ENCODE measurements at regions not wholly inside any gene's neighbourhood (a gene's known extent, or its start where the extent isn't known, plus 50 kb on each side); places are given as distances from the start of the nearest gene placed in this dataset.
A peak's percentile ranks its signal among the peaks of the same experiment; 100 is the strongest.

DNA sequence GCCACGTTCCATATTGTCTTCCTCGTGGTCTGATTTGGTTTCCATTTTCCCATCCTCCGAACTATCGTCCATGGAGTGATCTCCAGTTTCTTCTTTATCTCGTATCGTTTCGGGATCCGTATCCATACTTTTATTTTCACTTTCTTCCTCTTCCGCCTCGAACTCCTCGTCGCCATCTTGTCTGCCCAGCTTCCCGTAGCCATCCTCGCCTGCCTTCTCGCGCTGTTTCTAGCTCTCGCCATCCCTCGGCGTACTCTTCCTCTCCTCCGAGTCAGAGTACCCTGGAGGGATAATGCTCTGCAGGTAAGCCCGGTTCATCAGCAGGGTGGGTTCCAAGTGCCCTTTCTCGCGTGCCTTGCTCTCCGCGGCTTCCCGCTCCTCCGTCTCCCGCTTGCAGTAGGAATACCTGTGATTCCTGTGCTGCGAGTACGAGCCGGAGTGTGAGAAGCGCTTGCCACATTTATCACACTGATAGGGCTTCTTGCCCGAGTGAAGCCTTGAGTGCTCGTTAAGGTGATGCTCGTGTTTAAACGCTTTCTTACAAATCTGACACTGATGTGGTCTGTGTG lies 134.5 kb upstream of the TAPT1 start:
- no peak for DNase-seq

DNA sequence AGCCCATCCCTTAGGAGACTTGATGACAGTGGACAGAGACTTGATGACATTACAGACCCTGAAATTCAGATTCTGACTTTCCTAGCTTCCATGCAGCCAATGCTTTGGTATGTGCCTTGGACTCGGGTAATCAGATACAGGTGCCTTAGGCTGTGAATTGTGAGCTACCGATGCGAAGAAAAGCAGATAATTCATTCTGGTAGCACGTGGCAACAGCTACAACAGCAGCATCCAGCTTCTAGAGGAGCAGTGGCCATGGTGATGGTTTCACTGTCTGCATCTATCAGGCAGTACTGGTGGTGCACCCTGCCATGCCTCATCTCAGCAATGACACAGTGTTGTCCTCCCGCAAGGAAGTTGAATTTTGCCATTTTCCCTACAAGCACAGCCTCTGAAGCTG lies 126.9 kb upstream of the TAPT1 start:
- DNase-seq: no peak

DNA sequence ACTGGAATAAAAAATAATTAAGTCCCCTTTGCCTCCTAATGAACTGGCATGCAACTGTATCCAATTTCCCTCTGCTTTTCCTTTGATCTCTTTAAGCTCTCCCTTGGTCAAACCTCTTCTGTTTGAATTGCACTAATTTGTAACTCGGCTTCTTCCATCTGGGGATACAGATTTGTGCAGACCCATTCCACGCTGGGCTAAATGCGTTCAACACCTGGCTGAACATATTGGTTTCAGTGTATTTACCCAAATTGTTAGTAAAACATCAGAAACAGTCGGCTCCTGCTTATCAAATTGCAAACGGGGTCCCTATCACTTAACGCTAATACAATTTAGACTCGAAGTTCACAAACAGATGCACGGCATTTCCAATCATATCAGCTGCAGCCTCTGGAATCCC lies 124.9 kb upstream of the TAPT1 start:
- DNase-seq: no peak

DNA sequence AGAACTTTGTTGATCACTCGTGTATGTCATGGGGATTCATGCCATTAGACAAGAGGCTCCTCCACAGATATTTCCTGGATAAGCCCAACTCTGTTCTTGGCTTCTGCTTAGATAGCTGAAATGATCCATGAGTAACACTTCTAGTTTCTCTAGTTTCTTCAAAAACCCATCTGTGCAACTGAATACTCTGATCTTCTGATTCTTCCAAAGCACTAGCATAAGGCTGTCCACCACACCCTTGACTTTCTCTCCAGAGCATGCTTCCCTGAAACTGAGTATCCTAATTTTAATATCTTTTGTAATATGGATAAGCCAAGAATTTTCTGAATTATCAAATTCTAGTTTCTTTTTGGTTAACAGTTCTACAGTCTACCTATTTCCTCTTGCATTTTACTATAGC lies 118.6 kb upstream of the TAPT1 start:
- no peak for DNase-seq

DNA sequence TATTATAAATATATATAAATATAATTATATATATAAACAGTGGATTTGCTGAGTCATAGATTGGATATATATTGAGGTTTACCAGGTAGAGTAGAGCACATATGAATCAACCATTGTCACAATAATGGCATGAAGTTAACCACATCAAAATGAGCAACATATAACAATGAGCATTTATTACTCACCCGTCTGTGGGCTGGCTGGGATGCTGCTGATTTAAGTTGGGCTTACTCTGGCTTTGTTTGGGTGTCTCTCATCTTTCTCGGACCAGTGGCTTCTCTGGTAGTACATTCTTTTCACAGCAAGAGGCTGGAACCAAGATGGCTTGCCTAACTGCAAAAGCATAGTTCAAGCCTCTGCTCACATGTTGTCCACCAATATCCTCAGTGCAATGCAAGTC lies 111.7 kb upstream of the TAPT1 start:
- no peak for DNase-seq

DNA sequence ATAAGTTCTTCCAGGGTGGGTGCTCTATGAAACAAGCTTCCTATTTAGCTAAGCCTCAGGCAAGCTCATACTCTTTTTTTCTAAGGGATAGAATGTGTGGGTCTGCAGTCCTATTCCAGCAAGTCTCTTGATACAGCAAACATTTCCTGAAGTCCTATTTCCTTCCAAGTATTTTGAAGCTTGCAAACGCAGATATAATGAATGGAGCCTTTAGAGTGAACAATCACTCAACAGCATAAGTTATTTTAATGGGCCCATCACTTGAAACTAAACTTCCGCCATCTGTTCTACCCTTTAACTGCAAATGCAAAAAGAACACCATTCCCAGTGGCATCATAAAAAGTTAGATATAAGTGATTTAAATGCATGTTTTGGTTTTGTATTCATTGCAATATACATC lies 108.3 kb upstream of the TAPT1 start:
- DNase-seq: no peak

DNA sequence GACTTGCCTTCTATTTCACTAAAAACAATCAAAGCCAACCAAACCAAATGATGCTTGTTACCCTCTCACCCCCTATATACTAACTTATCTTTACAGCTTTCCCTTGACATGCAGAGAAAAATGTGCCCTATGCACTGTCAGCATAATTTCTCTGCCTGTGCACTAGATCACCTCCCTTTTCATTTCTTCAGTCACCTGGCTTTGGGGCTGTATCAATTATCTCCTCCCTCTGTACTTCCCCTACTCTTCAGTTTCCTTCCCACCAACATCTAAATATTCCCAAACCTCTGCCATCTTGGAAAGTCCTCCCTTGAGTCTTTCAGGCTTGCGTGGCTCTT lies 103.5 kb upstream of the TAPT1 start:
- DNase-seq: no peak

DNA sequence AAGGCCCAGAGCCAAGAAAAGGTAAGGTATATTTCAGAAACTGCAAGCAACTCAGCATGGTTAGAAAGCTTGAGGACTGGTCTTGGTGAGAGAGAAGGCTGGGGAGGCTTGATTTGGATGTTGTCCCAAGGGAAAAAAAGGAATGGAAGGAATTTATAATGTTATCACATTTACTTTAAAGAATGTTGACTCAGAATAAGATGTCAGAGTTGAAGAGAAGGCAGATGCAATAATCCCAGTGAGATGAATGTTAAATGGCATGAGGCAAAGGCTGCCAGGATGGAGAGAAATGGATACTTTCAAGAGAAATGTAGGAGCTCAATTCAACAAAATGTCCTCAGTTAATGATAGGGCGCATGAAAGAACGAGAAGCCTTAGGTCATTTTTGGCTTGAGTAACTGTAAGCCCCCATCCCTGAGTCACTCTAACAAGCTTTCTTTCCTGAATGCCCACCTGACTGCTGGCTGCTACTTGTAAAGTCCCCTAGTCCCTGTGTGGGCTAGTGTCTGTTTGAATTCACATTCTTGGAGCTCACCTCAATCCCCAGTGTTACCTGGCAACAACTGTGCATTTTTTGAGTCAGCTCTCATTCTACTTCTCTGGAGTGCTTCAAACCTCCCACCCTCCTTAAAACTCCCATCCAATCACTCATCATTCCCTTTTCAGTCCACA lies 103.0 kb upstream of the TAPT1 start:
- DNase-seq: no peak

DNA sequence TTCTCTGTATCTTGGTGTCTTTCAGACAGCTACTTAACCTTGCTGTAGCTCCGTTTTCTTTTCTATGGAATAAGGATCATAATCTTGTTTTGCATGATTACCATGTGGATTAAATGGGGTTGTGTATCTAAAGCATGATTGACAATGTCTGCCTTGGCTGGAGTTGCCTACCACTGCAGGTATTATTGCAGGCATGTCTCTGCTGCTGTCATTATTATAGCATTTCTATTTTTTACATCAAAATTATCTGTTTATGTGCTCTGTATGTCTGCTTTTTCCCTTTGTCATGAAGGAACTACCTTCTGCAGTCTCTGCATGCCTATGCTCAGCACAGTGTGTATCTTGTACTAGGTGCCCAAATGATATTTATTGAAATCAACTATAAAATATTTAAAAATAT lies 95.9 kb upstream of the TAPT1 start:
- DNase-seq: no peak

DNA sequence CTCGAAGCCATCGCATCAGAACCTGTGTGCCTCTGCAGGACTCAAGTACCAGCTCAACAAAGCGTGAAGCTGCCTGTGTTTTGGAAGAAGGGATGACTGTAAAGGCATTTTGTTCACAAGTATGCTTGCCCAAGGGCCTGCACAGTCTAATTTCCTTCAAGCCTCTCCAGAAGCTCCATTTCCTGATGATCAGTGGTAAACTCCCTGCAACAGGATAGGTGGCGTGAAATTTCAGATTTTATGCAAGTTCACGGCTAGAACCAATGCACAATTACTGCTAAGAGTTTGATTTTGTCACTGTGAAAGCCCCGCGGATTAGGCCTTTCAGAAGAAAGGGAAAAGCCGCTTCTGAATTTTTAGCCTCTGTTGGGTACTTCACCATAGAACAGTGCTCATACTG lies 89.2 kb upstream of the TAPT1 start:
- DNase-seq: no peak

DNA sequence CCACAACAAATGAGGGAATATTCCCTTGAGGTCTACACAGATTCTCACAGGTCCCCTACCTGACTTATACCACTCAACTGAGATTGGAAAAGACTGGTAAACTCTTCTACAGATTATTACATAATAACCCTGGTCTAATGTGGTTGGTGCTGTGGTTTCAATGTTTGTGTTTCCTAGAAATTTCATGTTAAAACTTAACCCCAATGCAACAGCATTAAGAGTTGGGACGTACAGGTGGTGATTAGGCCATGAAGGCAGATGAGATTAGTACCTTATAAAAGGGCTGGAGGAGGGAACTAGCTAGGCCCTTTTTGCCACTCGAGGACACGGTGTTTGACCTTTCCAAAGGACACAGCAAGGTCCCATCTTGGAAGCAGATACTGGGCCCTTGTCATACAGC lies 84.3 kb upstream of the TAPT1 start:
- DNase-seq: no peak

DNA sequence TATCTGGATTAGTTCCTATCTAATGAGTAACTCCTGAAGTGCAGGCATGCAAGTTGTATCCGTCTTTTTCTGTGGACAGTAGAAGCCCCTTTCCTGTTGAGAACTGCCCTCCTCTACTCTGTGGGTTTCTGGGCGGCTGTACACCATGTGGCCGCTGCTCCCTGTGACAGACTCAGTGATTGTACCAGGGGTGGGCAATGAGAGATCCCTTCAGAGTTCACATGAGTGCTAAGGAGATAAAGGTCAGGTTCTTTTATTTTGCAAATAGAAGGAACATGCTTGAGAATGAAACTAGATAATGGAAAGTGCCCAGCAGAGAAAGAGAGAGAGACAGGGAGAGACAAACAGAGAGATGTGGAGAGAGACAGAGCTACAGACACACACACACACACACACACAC lies 76.4 kb upstream of the TAPT1 start:
- no peak for DNase-seq

DNA sequence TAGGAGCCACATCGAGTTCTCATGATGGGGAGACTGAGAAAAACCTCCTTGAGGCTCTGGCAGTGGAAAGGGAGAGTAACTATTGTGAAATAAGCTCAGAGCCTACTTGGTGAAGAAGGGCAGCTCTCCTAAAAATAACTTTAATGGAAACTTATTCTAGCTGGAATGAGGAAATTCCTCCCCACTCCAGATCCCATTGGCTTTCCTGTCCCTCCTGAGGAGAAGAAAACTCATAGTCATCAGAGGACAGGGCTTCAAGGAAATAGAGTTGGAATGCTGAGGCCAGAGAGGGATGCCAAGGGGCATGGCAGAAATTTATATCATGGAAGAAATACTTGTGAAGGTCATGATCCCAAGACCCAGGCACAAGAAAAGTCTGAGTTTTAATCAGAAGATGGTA lies 70.7 kb upstream of the TAPT1 start:
- DNase-seq: no peak

DNA sequence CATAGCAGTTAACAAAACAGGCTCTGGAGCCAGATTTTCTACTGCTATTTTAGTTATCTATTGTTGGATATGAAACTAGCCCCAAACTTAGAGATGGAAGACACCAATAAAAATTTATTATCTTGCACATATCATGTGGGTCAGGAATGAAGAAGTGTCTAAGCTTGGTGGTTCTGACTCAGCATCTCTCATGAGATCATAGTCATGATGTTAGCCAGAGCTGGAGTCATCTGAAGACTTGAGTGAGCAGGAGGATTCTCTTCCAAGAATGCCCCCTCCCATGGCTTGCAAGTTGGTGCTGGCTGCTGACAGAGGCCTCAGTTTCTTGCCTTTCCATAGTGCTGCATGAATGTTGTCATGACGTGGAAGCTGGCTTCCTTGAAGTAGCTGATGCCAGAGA lies 68.2 kb upstream of the TAPT1 start:
- DNase-seq: peak; percentile 6

DNA sequence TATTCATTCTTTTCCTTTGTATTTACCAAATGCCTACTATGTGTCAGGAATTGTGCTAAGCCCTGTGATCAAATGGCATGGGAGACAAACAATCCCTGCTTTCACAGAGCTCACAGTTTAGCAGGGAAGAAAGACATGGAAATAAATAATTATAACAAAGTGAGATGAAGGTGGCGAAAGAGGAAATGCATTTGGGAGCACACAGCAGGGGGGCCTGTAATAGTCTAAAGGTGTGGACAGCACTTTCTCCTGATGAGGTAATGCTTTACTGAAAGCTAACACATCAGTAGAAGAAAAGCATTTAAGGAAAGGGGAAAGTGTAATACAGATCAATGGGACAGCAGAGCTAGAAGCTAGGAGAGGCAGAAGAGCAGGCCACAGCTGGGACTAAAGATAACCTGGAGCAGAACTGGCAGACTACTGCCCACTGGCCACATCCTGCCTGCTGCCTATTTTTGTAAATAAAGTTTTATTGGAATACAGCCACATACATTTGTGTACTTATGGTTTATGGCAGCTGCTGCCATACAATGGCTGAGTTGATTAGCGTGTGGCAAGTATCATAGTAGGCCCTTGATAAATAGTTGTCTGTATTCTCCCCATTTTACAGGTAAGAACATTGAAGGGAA lies 67.1 kb upstream of the TAPT1 start:
- DNase-seq: no peak

DNA sequence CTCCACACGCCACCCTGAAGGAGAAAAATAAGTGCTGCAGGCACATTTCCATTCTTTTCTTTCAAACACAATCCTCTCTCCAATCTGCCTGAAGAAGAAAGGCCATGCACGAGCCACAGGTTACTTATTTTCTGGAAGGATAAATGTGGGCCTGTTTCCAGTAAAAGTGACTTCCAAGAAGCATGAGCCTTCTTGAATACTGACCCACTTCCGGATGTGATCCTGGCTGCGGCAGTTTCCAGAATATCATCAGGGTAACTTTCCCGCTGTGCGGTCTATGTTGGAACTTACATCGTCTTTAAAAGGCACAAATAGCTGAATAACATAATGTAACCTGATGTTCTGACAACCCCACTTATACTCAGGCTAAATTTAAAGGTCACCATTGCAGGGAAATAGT lies 66.3 kb upstream of the TAPT1 start:
- DNase-seq: no peak

DNA sequence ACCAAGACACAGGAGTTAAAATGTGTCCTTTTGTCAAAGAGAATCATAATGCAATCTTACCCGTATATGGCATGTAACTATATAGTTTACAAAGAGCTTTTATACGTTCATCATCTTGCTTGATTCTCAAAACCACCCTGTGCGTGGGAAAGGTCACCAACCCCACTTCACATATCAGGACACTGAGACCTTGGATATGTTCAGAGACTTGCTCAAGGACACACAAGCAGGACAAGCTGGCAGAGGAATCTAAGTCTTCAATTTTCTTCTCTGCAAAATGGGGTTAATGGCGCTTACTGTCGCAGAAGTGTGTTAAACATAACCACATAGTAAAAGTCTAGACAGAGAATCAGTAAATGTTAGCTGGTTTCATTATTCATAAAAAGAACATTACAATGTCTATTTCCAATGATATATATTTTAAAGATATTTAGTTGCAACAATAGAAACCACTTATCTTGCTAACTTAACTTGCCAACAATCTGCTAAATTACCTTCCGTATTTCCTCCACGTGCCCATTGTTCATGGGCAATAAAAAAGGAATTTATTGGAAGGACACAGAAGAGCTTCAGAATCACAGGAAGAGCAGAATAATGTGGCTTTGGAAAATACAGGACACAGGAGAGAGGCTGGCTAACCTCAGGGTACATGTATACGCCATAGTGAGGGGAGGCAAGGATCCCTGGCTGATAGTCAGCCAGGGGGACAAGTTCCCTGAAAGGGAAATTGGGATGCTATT lies 64.6 kb upstream of the TAPT1 start:
- no peak for DNase-seq

DNA sequence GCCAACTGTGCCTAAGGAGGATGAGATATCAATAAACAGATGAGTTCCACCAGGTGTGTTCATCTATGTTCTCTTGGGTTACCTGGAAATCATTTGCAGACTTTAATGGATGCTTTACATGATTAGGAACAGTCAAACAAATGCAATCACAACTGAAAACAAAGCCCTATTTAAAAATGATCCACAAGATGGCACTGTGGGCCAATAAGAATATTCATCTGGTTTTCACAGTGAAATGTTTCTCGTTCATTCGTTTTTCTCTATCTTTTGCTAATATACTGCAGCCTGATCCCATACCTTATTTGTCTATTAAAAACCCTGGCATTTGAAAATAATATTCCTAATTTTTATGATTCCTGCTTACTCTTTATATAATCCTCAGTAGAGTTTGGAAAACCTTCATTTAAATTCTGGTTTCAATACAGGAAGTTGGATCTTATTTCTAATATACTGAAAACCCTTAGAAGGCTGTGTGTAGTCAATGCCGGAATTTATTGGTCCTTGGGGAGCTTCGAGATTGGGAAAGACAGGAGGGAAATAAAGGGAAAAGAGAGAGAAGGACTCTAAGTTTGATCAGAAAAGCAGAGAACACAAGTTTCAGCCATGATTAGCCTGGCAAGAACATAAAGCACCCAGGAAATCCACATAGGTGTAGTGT lies 63.8 kb upstream of the TAPT1 start:
- no peak for DNase-seq

DNA sequence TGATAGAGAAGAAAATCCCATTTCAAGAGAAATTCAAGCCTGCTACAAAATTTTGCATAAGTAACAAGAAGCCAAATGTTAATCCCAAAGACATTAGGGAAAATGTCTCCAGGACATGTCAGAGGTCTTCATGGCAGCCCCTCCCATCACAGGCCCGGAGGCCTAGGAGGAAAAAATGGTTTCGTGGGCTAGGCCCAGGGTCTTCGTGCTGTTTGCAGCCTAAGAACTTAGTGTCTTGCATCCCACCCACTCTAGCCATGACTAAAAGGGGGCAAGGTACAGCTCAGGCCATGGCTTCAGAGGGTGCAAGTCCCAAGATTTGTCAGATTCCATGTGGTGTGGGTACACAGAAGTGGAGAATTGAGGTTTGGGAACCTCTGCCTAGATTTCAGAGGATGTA lies 57.8 kb upstream of the TAPT1 start:
- no peak for DNase-seq

DNA sequence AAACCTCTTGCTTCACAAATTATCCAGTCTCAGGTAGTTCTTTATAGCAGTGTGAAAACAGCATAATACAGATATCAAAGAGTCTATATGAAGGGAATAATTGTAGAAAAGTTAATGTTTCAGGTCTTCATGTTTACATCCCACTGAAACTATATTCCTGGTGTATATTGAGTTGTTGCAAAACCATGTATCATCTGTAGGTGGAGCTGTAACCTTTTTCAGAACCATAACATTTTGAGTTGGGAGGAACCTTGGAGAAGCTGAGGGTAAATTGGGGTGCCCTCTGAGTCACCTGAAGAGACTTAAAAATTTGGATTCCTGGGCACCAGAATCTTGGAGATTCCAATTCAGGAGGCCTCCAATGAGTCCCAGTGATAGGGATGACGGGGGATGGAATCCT lies 51.9 kb upstream of the TAPT1 start:
- no peak for DNase-seq
